Stimulated activated CD8-positive, alpha-beta memory T cell treated with anti-CD3 and anti-CD28 coated beads, Interleukin-15, amount 100 ng/mL, for 1 hour (primary cell): ENCODE measurements at regions not wholly inside any gene's neighbourhood (a gene's known extent, or its start where the extent isn't known, plus 50 kb on each side); places are given as distances from the start of the nearest gene placed in this dataset.
"Not testable (repeated sequence)": the region's sequence is repeated elsewhere in the genome, so short reads cannot be mapped to it uniquely, and the experiment has no call there.

Source experiments
- DNase-seq: peaks from one replicate; pipeline ENCODE4 v3.0.0-alpha.2; 2020; ENCODE audit warnings: low read depth

DNA sequence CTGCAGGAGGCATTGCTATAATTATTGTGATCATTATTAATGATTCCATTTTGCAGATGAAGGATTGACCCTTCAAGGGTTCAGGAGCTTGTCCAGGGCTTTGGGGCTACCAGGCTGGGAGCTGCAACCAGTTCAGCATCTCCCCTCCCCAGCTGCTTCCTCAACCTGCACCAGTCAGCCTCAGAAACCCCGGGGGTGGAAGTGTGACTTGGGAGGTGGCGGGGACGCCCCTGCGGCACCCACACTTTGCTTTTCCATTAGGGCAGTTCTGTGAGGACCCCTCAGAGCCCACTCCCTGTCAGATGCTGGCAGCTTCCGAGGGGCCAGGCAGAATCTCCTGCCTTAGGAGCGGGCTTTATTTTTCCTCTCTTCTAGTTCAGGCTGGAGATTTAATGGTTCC lies 85.6 kb downstream of the OLFM1 start:
- no peak for DNase-seq

DNA sequence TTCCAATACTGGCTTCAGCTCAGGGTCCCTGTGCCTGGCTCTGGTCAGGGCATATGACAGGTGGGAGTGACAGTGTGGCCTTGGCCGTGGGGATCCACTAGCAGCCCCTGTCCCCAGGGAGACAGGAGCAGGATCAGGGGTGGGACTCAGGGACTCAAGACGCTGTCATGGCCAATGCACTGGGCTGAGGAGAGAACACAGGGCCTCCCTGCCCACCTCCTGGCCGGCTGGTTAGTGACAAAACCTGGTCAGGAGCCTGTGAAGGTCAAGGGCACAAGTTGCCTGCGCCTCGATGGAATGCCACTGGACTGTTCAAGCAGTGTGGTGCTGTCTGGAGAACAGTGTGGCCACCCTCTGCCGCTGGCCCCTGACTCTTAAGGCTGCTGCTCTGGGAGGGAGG lies 86.8 kb downstream of the OLFM1 start:
- DNase-seq, result no peak

DNA sequence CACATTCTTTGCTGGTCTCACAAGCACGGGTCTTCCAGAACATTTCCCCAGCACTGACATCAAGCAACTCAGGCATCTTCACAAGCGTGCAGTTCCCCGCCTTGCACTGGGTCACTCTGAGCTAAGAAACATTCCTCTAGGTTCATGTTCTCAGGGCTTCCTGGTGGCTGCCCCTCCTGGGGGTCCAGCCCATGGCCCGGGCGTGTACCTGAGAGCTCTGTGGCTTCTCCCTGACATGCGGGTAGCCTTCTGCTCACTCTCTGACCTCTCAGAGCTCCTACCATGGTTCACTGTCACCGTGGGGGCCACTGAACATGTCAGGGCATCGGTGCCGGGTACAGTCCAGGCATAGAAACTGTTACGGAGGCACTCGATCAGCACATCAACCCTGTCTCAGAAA lies 87.5 kb downstream of the OLFM1 start:
- DNase-seq, result no peak

DNA sequence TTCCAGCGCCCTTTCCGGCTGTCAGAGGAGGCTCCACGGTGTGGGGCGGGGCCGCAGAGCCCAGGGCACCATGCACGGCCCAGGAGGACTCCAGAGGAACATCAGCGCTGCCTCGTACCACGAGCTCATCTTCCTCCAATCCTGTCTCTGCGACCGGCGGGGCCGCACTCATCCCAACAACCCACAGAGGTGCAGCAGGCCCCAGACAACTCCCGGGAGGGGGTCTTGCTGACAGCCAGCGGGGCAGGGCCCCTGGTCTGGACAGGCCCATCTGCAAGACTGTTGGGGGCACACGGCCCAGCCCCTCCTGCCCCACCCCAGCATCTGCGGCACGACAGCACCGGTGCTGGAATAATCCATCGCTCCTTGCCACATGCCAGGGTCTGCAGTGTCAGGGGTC lies 88.8 kb downstream of the OLFM1 start:
- no peak for DNase-seq

DNA sequence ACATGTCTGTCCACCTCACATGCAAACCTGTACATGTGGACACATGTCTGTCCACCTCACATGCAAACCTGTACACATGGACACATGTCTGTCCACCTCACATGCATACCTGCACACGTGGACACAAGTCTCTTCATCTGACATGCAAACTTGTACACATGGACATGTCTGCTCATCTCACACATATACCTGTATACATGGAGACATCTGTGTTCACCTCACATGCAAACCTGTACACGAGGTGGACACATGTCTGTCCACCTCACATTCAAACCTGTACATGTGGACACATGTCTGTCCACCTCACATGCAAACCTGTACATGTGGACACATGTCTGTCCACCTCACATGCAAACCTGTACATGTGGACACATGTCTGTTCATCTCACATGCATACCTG lies 90.1 kb downstream of the OLFM1 start:
- DNase-seq, result not testable (repeated sequence)

DNA sequence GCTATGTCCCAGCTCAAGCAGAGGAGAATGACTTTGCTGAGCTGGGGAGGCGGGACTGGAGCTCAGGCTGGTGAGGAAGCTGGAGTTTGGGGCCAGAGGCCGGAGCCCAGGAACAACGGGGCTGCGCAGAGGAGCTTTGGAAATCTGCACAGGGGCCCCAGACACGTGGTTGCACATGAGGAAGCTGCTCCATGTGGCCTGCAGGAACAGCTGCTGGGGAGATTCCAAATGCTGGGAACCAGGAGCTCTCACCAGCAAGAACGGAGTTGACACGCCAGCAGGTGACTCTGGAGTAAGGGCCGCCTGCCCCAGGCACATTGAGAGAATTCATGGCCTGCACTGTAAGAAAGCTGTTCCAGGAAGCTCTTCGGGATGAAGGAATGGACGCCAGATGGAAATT lies 91.0 kb downstream of the OLFM1 start:
- DNase-seq, result no peak

DNA sequence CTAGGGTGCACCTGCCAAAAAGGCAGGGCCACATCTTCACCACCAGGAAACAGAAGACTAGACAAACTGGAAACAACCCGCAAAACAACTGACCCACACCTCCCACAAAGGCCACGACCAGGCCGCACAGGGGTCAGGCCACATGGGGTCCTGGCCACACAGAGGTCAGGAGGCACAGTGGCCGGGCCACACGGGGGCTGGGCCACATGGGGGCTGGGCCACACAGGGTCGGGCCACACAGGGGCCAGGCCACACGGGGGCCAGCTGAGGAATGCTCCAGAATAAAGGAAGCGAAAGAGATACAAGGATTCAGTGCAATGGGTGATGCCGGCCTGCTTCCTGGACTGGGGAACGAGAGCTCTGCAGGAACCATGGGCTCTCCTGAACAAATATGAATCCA lies 91.6 kb downstream of the OLFM1 start:
- no peak for DNase-seq

DNA sequence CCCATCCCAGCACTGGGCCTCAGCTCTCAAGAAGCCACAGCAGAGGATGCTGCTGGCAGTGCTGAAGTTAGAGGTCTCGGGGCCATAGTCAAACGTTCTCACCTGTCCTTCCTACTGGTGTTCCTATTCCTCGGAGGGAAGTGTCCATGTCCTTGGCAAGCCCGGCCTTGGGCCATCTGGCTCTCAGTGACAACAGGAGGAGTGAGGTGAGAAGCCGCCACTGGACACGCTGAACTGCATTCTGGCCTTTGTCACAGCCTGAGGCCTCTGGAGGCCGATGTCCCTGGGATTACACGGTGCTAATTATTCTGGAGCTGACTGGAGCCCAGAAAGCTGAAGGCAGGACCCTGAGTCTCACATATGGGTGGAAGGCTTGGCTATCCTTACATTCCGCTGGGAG lies 92.5 kb downstream of the OLFM1 start:
- no peak for DNase-seq

DNA sequence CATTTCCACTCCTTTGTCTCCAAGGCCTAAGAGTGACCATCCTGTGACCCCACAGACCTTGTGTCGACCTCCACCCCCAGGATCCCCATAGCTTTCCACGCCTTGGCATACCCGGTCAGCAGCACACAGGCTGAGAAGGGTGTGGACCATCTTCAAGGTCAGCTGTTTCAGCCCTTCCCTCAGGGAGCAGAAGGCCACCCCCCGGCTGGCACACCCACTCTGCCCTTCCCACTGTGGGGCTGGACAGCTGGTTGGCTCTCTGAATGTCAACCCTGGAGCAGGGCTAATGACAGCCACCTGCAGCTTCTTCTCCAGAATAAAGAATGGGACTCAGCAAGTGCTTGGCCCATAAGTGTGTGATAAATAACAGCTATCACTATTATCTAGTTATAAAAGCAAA lies 93.1 kb downstream of the OLFM1 start:
- DNase-seq, result no peak

DNA sequence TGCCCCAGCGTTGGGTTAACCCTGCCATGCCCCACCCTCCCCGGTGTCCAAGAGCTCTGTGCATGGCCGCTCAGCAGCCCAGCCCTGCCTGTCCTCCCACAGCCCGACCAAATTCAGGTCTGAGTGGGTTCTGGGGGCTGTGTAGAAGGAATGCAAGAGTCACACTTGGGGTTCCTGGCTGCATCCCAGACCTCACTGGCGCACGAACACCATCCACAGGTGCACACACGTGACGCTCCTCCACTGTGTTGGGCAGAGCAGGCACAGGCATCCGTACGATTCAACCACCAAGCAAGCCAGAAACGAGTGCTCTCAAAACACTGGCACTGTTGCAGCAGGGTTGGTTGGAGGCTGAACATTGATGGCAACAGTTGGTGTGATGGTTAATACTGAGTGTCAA lies 93.9 kb downstream of the OLFM1 start:
- no peak for DNase-seq

DNA sequence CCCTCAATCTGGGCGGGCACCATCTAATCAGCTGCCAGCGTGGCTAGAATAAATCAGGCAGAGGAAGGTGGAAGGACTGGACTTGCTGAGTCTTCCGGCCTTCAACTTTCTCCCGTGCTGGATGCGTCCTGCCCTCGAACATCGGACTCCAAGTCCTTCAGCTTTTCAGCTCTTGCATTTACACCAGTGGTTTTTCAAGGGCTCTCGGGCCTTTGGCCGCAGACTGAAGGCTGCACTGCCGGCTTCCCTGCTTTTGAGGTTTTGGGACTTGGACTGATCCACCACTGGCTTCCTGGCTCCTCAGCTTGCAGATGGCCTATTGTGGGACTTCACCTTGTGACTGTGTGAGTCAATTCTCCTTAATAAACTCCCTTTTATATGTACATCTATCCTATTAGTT lies 94.4 kb downstream of the OLFM1 start:
- not testable (repeated sequence) for DNase-seq

DNA sequence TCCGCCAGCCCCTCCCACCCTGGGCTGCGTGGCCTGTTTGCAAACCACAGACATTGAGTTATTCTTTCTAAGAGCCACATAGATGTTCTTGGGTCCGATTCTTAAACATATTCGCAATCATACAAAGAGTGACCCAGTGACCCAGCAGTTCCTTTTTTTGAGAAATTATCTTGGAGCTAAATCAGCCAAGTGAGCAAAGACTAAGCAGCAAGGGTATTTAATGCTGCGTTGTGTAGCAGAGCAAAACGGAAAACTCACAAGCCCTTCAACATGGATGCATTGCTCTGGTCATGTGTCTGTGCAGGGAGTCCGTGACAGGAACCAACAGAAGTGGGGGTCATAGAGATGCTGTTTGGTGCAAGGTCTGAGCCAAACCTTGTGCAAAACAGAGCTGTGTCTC lies 95.6 kb downstream of the OLFM1 start:
- no peak for DNase-seq

DNA sequence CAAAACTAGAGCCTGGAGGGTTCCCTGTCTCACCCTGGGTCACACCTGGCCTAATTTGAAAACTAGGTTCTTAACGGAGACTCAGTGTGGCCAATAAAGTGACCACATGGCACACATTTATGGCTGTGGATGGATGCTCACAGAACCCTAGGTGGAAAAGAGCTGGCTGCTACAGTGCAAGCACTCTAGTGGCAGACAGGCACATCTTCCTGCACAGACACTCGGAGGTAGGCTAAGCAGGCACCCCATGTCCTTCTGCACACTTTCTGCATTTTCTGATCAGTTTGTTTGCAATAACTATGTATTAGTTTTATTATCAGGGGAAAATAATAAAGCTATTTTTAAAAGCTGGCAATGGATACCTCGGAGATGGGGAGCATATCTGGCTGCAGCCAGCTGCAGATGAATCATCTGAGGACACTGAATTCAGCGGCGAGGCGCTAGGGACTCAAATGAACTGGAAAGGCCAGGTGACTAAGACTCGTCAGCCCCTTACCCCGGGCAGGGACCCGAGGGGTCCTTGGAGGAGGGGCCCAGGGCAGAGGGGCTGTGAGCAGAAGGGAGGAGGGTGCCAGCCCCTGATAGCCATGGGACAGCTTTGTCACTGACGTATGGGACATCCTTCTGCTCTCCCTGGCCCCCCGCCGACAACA lies 96.2 kb downstream of the OLFM1 start:
- no peak for DNase-seq

DNA sequence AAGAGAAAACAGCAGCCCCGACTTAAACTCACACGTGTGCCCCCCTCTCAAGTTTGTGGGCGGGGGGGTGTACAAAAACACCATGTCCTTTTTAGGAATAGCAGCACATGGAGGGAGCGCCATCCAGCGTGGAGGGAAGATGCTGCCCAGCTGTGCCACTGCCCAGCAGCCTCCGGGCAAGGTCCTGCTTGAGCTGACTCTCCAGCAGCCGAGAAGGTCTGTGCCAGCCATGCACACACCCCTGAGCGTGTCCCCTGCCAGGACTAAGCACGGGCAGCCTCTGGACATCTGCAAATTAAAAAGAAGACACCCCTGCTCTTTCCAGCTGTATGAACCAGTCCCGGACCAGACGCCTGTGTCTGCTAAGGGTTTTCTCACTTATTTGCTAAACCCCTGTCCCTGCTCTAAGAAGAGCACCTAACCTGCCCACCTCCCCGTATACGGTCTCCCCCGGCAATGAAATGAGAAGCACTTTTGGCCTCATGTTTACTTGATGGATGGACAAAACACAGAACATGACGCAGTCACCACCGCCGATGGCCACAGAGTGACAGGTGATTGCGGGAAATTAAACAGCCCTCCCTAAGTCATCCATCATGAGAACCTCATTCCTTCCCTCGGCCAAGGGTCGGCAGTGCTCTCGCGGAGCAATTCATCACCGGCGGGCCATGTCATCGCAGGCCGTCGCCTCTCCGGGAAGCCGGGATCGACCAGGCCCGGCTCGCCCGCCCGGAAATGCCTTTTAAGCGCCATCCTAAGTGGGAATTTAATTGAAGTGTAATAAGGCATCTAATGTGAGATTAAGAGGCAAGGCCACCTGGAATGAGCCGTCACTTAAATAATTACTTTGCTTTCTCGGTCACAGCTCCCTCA lies 96.9 kb downstream of the OLFM1 start:
- DNase-seq, result no peak

DNA sequence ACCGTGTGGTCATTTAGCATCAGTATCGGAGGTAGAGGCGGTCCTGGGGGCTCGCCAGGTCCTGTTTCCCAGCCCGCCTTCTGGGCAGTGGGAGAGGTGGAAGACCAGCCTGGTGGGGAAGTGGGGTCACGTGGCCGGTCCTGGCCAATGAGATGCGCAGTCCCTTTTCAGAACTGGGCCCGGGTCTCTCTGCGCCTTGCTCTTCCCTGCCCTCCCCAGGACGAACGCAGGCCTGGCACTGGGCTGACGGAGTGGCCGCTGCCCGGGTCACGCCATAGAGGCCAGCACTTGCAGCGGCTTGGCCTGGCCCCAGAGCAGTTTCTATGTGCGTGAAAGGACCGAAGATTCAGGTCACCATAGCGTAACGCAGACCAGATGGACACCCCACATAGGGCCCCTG lies 97.6 kb downstream of the OLFM1 start:
- DNase-seq, result no peak

DNA sequence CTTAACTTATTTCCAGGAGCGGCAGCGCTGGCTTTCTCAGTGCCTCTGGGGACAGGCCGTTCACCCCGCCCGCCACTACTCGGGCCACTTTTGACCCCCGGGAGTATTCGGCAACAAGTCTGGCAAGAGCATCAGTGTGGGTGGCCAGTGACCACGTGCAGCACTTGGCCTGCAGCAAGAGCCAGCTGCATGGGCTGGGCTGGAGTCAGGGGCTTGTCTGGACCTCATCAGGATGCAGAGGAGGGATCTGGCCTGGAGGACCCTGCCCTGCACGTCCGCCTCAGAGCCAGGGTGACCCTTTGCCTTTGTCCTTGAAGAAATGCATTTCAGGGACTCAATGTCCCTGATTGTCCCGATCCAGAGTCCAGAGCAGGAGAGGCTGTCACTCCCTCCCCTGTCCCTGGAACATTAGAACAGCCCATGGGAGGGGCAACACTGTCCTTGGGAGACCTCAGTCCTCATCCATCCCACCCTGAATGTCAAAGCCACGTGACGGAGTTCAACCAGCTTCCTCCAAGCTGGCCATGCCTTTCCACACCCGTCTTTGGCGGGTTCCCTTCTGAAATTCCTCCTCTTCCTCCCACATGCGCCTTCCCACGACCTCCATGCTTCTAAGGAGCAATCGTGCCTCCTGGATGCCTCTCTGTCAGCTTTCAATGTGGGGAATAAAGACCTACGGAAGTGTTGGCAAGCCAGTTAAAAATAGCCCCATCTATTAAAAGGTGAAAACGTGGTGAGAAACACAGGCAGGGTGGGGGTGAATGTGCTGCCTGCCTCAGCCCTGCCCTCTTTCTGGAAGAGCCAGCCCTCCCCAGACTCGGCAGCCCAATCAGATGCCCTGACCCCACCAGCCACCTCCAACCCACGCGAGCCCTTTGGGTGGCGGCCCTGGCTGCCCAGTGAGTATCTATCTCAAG lies 99.0 kb downstream of the OLFM1 start:
- DNase-seq, result no peak

DNA sequence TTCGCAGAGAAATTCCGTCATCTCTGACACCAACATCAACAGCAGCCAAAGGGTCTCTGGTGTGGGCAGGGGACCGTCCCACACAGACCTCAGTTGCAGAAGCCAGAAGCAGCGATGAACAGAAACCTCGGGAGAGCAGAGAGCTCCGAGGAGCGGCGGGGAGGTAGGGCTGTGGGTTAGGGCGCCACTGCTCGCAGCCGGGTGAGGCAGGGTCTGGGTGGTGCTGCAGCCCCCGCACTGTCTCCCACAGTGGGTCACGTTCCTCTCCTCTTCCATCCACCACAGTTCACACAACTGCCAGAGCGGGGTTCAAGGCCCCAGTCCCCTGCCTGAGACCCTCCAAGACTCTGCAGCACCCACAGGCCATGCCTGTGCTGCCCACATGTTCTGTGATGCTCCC lies 99.9 kb downstream of the OLFM1 start:
- DNase-seq, result no peak

DNA sequence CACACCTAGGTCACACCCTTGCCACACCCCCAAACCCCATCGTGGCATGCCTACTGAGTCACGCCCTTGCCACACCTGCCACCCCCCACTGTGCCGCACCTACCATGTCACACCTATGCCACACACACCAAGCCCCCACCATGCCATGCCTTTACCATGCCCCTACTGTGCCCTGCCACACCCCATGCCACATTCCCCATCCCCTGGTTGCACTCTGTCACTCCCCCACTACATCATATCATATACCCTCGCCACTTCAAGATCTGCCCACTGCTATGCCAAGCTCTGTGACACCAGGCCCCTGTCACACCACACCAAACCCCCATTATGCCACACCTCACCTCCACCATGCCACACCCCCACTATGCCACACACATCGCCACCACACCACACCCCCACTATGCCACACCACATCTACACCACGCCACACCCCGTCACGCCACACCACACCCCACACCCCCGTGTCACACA lies 101.2 kb downstream of the OLFM1 start:
- DNase-seq, result no peak

DNA sequence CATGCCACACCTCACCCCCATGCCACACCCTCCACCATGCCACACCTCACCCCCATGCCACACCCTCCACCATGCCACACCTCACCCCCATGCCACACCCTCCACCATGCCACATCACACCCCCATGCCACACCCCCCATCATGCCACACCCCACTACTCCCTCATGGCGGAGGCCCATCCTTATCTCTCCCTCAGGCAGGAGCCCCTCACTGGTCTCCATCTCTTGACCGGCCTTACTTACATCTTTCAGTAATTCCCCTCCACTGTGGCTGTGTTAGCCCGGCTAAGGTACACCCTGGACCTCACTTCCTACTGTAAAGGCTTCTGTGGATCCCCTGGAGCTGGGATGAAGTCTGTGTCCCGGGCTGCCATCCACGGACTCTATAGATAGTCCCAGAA lies 102.0 kb downstream of the OLFM1 start:
- no peak for DNase-seq

DNA sequence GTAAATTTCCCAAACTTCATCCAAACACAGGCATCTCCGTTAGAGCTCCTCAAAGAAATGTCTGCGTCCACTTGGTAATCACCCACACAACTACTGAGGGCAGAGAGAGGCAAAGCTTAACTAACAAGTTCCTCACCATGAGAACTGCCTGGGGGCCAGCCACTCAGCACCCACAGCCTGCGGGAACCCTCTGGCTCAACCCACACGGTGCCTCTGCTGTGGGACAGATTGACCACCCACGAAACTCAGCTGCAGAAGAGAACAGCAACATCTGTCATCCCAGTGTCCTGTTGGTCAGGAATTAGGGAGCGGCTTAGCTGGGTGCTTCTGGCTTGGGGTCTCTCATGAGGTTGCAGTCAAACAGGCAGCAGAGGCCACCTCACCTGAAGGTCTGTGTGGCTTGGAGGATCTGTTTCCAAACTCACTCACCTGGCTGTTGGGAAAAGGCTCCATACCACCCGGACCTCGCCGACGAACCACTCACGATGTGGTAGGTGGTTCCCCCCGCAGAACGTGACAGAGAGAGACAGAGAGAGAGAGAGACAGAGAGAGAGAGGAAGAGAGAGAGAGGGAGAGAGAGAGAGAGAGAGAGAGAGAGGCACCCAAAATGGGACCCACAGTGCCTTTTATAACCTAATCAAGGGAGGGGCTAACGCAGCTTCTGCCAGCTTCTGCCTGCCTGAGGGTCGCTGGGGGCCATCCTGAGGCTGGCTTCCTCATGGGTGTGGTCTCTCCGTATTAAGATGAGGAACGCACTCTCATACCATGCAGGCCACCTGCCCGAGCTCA lies 103.5 kb downstream of the OLFM1 start:
- no peak for DNase-seq

DNA sequence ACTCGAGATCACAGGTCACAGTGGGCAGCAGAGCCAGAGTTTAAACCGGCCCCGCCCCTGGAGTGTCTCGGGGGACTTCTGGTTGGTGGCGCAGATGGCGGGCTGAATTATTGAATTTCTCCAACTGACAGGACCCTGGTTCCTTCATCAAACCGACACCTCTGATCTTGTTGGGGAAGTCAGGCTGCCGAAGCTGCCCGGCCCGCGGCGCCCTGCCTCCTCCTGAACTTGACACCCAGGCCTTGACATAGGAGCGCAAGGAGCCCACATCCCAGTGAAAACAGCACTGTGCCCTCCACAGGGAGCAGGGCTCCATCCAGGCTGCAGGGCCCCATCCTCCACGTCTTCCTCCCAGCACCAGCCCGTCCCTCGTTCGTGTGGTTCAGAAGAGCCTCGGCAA lies 105.2 kb downstream of the OLFM1 start:
- no peak for DNase-seq

DNA sequence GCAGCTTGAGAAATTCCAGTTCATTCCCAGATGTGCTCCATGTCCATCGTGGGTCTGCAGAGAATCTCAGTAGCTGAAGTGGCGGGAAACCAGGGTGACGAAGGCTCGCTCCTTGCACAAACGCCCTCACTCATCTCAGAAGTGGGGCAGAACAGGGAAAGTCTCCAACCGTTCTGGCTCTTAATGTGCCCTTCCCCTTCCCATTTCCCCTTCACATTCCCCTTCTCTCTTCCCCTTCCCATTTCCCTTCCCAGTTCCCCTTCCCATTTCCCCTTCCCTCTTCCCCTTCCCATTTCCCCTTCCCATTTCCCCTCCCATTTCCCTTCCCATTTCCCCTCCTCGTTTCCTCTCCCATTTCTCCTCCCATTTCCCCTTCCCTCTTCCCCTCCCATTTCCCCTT lies 108.5 kb downstream of the OLFM1 start:
- DNase-seq, result not testable (repeated sequence)
